VCaP (cell line): ENCODE measurements at regions not wholly inside any gene's neighbourhood (a gene's known extent, or its start where the extent isn't known, plus 50 kb on each side); places are given as distances from the start of the nearest gene placed in this dataset.
A peak's percentile ranks its signal among the peaks of the same experiment; 100 is the strongest.

Source experiments
- H3K27ac ChIP-seq: fragments of 450-650 bp; 2 replicates; pipeline ENCODE4 v1.5.1; 2017
- CTCF ChIP-seq: fragments of 450-650 bp; conservative IDR thresholded peaks from 2 replicates; pipeline ENCODE4 v1.5.1; 2017; ENCODE audit warnings: mild to moderate bottlenecking, moderate library complexity

GRCh38 chr2:6109831-6110230 is 417.6 kb downstream of the SOX11 start:
- no peak overlapping the region for H3K27ac ChIP-seq
- no peak for TF ChIP-seq CTCF

- no peak overlapping the region for H3K27ac ChIP-seq
- TF ChIP-seq CTCF = no peak
These were observed 419.6 kb downstream of the SOX11 start for GRCh38 chr2:6111781-6112261.

GRCh38 chr2:6113786-6114185 is 421.6 kb downstream of the SOX11 start:
- H3K27ac ChIP-seq = no peak overlapping the region
- no peak for TF ChIP-seq CTCF

- peak overlapping the region; percentile 67 for H3K27ac ChIP-seq
- TF ChIP-seq CTCF = no peak
These were observed 435.5 kb downstream of the SOX11 start for GRCh38 chr2:6127718-6128117.

GRCh38 chr2:6139142-6139541 is 447.0 kb downstream of the SOX11 start:
- no peak for TF ChIP-seq CTCF
- H3K27ac ChIP-seq = peak overlapping the region; percentile 37; the same call in 1 of the 2 replicates

GRCh38 chr2:6139916-6140315 is 447.7 kb downstream of the SOX11 start:
- peak overlapping the region; percentile 37; the same call in 1 of the 2 replicates for H3K27ac ChIP-seq
- TF ChIP-seq CTCF = no peak

GRCh38 chr2:6140509-6140908 is 448.3 kb downstream of the SOX11 start:
- no peak for TF ChIP-seq CTCF

More at GRCh38 chr2:6140509-6140908, 448.3 kb downstream of the SOX11 start:
- peak overlapping the region; percentile 37; the same call in 1 of the 2 replicates for H3K27ac ChIP-seq
